MV-4-11 (cell line): ENCODE measurements at regions not wholly inside any gene's neighbourhood (a gene's known extent, or its start where the extent isn't known, plus 50 kb on each side); places are given as distances from the start of the nearest gene placed in this dataset.
"Not testable (repeated sequence)": the region's sequence is repeated elsewhere in the genome, so short reads cannot be mapped to it uniquely, and the experiment has no call there.

ENCODE experiments used
- DNase-seq: peaks from one replicate; lab custom pipeline; 2025; lab: John Stamatoyannopoulos, UW

DNA sequence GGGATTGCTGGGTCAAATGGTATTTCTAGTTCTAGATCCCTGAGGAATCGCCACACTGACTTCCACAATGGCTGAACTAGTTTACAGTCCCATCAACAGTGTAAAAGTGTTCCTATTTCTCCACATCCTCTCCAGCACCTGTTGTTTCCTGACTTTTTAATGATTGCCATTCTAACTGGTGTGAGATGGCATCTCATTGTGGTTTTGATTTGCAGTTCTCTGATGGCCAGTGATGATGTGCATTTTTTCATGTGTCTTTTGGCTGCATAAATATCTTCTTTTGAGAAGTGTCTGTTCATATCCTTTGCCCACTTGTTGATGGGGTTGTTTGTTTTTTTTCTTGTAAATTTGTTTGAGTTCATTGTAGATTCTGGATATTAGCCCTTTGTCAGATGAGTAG, 220.3 kb downstream of the NPR3 start:
- DNase-seq, result not testable (repeated sequence)

DNA sequence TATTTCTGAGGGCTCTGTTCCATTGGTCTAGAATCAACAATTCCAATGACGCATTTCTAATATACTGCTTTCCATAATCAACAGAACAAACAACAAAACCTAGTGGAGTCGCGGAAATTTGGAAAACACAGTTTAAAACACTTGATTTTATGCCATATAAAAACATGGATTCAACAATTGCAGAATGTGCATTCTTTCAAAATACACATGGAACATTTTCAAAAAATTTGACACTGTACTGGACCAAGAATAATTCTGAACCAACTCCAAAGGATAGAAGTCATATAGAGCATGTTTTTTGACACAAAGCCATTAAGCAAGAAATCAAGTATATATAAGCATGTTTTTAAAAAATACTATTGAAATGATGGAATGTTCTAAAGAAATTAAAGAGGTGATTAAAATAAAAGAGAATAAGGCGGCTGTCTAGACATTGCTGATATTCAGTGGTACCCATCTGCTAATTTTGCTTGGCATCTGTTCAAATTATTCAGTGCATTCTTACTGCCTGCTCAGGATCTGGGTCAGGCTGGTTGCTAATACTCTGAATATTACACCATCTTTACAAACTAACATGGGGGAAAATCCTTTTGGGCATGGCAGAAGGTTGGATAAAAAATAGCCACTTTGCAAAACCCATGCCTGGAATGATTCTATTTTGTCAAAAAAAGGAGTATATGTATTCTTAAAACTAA, 221.3 kb downstream of the NPR3 start:
- DNase-seq, result no peak

- DNase-seq, result no peak
These were observed 222.6 kb downstream of the NPR3 start for GRCh38 chr5:32933692-32934091.

GRCh38 chr5:32934529-32934928, 223.4 kb downstream of the NPR3 start:
- DNase-seq, result no peak

GRCh38 chr5:32935283-32935682, 224.2 kb downstream of the NPR3 start:
- DNase-seq, result no peak

DNA sequence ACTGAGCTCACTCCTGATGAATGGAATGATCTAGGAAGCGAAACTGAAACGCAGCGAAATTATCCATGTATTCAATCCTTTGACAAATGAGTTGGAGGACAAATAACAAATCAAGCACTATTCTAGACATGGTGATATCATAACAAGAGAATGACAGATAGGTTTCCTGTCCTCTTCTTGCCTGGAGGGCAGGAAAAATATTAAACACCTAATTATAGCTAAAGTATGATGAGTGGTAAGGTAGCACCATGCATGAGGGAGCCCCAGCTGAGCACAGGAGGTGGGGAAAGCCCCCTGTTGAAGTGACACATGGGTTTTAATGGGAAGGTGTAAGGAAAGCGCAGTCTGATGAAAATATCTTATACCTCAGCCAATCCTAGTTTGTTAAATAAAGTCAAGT, 225.2 kb downstream of the NPR3 start:
- no peak for DNase-seq

DNA sequence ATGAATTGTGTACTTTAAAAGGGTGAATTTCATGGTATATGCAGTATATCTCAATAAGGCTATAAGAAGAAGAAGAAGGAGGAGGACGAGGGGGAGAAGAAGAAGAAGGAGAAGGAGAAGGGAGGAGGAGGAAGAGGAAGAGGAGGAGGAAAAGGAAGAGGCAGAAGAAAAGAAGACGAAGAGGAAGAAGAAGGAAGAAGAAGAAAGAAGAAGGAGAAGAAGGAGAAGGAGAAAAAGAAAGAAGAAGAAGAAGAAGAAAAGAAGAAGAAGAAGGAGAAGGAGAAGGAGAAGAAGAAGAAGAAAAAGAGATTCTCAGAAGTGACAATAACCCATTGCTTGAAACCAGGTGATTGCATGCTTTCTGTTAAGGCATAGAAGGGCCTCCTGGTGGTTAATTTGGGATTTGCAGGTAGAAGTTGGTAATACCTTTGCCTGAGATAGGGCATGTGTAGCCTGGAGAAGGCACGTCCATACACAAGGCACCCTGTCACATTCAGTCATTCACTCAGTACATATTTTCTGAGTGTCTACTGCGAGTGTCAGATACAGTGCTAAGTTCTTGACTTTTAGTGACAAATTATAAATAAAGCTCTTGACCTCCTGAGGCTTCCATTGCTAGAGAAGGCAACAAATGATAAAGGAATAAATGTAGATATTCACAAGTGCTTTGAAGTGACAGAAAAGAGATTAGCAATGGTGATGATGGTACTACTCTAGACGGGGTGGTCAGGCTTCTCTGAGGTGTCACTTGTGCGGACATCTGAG, 231.3 kb downstream of the NPR3 start:
- DNase-seq, result no peak

DNA sequence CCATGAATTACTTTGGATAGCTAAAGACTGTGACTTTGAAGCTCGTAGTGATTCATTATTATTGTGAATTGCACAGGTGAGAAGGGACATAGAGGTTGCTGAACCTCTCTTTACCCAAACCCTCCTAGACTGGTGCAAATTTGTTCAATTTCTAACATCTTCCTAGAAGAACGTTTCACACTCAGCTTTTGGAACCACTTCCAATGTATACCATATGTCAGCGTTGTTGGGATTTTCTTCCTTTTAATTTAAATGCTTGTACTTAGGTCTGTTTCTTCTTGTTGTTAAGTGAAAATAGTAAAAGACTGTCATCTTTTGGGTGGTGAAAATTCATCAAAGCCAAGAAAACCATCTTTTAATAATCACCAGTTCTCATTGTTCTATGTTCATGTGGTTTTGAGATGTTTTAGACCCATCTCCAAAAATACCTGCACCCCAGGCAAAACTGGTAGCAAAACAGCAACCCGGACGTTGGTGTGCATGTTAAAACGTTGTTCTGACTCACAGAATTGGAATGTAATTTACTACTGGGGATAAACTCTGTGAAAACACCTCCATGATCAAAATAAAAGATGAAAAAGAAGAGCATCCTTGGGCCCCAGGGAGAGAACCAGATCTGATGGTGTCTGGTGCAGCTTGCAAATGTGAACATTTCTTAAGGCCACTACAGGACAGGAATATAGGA, 238.3 kb downstream of the NPR3 start:
- DNase-seq, result no peak

GRCh38 chr5:32951003-32951402, 239.9 kb downstream of the NPR3 start:
- no peak for DNase-seq

DNA sequence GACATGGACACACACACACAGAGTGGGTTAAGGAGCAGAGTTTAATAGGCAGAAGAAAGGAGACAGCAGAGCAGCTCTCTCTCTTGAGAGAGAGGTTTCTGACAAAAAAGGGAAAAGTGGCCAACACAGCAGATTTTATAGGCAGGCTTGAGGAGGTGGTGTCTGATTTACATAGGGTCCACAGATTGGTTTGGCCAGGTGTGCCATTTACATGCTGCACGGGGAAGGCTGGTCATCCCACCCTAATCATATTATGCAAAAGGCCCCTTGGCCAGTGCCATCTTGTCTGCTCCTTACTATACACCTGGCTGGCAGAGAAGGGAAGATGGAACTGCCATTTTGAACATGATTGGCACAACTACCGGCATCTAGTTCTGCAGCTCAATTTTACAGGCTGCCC, 240.8 kb downstream of the NPR3 start:
- no peak for DNase-seq

DNA sequence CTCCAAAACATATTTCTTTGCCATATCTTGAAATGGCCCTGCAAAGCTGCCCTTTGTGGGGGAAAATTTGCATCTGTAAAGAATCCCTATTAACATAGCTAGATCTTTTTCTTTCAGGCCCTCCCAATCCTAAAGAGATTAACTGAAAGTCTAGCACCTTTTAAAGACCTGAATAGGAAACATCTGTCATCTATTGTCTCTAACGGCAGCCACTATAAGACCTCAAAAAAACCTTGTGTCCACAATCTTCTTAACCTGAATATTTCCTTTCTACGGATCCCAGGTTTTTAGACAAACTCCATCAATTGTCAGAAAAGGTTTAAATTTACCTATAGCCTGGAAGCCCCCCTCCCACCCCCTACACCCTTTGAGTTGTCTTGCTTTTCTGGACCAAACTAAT, 241.3 kb downstream of the NPR3 start:
- DNase-seq, result not testable (repeated sequence)

DNA sequence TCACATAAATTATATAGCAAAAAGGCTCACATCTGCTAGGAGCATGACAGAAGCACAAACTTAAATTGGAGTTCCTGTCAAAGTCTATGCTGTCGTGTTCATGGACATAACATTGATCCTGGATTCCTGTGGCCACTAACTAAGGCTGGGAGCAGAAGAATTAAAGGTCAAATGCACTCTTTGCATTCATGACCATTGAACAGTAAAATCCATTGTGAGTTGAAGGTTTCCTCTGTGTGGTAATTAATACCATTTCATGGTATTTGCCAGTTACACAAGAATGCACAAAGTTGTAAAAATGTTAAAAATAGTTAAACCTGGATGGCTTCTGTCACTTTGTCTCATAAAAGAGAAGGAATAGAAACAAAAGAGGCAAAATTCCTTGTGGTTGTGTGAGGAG, 242.6 kb downstream of the NPR3 start:
- DNase-seq, result no peak

DNA sequence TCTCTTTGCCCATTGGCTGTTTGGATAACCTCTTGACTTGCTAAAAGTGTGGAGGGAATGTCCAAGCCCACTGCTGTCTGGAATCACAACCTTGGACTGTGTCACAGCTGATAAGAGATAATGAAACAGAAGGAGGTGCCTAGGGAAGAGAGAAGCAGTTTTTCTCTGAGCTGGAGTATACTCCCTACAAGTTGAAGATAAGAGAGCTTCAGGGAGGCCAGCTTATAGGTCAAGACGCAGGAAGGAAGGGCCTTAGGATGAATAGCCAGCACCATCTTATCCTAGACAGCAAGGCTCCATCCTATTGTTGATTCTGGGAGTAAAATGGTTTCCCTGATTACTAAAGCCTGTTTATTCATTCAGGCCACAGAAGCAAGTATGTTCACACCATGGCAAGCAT, 244.7 kb downstream of the NPR3 start:
- DNase-seq, result no peak

- no peak for DNase-seq
These were observed 249.4 kb downstream of the NPR3 start for GRCh38 chr5:32960340-32961058.

DNA sequence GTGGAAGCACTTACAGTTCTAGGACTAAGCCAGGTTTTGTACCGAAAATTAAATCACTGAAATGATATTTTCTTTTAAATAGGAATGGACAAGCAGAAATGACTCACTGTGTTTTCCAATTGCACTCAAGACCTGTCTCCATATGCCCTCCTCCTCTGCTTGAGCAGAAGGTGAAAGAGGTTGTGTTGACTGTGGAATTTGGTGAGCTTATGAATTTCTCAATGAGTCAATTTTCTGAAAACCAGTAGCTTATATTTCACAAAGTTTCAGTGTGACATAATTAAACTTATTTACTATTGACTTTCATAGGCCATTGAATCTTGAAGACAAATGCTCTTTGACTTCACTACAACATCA, 249.9 kb downstream of the NPR3 start:
- no peak for DNase-seq

DNA sequence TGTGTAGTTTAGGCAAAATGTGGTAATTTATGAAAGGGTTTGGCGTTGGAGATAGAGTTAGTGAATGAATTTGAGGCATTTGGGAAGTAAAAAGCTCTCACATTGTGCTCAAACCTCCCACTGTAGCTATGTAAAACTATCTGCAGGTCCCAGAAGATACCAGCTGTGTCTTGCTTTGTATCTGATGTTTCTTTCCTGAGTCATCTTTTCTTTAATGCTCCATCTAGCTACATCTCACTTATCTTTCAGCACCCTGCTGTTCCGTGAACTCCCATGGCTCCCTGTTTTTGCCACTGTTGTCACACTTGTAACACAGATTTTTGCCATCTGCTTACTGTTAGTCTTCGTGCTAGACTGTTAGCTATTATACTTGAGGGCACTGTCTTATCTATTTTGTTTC, 253.1 kb downstream of the NPR3 start:
- DNase-seq, result no peak

- DNase-seq, result no peak
These were observed 262.5 kb downstream of the NPR3 start for GRCh38 chr5:32973646-32974045.

GRCh38 chr5:32975656-32976375, 264.7 kb downstream of the NPR3 start:
- no peak for DNase-seq

- no peak for DNase-seq
These were observed 269.9 kb downstream of the NPR3 start for GRCh38 chr5:32981061-32981460.

- DNase-seq, result no peak
These were observed 273.9 kb downstream of the NPR3 start for GRCh38 chr5:32984851-32985610.

GRCh38 chr5:32989815-32990214, 278.7 kb downstream of the NPR3 start:
- DNase-seq, result no peak
